NCI-H1048 (cell line): ENCODE measurements at regions not wholly inside any gene's neighbourhood (a gene's known extent, or its start where the extent isn't known, plus 50 kb on each side); places are given as distances from the start of the nearest gene placed in this dataset.
"Not testable (repeated sequence)": the region's sequence is repeated elsewhere in the genome, so short reads cannot be mapped to it uniquely, and the experiment has no call there.

Source experiments
- DNase-seq: peaks from one replicate; lab custom pipeline; 2025; lab: John Stamatoyannopoulos, UW

DNA sequence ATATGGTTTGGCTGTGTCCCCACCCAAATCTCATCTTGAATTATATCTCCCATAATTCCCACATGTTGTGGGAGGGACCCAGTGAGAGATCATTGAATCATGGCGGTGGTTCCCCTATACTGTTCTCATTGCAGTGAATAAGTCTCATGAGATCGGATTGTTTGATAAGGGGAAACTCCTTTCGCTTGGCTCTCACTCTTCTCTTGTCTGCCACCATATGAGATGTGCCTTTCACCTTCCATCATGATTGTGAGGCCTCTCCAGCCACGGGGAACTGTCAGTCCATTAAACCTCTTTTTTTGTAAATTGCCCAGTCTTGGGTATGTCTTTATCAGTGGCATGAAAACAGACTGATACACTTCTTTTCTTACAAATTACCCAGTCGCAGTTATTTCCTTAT is 417.6 kb upstream of the RUNX1 start:
- DNase-seq = not testable (repeated sequence)

- DNase-seq = no peak
Measured at GRCh38 chr21:35465741-35466140, 416.6 kb upstream of the RUNX1 start.

- DNase-seq = no peak
Measured at GRCh38 chr21:35461700-35462099, 412.6 kb upstream of the RUNX1 start.

DNA sequence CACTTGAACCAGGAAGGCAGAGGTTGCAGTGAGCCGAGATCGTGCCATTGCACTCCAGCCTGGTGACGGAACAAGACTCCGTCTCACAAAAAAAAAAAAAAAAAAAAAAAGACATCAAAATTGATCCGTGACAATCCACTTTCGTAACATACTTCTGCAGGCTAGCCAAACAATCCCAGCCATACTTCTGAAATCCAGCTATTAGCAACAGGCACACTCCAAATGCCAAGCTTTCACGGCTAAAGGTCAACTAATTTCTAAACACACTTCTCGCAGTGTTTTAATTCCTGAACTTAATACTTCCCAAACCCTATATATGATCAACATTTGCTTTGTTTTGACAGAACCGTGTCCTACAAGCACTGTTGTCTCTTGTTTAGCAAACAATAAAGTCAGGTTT is 411.3 kb upstream of the RUNX1 start:
- no peak for DNase-seq

DNA sequence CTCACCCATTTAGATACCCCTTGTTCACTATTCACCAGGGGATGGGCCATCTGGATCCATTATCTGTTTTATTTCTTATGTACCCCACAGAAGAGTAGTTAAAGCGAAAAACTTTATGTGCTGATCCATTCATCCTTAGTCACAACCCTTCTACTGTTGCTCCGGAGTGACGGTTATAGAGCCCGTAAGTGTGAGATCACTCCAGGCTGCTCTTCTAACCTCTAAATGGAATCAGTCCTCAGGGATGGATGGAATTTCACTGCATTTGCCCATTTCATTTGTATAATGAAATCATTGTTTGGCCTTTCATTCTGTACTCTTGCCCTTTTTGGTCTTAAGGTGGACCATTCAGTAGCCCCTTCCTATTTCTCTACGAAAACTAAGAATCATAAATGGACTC is 409.3 kb upstream of the RUNX1 start:
- no peak for DNase-seq

DNA sequence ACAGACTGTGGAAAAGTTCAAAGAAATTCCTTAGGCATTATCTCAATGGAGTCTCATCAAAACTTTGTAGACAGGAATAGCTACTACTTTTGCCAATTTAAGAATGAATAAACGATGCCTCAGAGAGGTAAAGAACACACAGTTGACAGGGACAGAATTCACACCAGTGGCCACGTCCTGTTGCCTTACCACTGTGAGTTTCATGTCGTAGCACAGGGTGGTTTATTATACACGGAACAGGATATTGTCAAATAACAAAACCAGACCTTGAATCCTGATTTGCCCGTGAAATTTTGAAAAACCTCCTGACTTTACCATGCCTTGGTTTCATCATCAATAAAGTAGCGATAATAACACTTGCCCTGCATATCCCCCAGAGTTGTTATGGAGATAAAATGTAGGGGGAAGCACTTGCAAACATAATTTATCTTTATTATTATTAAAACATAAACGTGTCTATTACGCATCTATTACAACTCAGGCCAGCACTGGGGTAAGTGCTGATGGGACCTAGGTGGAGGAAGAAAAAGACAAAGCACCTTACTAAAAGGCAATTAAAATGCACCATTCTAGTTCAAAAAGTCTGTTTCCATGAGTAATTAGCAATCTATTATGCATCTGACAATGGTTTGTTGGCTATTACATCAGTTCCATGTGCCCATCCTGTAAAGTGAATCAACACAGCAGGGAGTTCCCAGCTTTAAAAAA is 408.1 kb upstream of the RUNX1 start:
- DNase-seq = no peak

DNA sequence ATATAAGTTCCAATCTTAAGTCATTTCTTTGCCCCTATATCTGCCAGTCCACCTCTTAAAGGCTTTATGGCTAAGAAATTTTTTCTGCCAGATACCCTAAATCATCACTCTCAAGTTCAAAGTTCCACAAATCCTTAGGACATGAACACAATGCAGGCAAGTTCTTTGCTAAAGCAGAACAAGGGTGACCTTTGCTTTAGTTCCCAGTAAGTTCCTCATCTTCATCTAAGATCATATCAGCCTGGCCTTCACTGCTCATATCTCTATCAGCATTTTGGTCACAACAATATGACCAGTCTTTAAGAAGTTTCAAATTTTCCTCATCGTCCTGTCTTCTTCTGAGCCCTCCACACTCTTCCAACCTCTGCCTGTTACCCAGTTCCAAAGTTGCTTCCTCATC is 402.2 kb upstream of the RUNX1 start:
- no peak for DNase-seq

DNA sequence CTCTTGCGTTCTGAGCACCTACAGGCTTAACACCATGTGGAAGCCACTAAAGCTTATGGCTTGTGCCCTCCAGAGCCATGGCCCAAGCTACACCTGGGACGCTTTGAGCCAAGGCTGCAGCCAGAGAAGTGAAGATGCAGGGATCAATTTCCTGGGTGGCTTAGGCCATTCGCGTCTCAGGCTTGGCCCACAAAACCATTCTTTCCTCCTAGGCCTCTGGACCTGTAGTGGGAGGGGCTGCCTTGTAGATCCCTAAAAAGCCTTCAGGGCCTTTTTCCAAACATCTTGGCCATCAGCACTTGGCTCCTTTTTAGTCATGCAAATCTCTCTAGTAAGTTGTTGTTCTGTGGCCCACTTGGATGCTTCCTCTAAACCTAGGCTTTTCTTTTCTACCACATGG is 401.7 kb upstream of the RUNX1 start:
- DNase-seq = no peak

DNA sequence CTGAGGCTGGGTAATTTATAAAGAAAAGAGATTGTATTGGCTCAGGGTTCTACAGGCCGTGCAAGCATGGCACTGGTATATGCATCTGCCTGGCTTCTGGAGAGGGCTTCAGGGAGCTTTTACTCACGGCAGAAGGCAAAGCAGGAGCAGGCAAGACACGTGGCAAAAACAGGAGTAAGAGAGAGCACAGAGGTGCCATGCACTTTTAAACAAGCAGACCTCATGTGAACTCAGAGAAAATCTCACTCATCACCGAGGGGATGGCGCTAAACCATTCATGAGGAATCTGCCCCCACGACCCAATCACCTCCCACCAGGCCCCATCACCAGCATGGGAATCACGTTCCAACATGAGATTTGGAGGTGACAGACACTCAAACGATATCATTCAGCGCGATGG is 400.7 kb upstream of the RUNX1 start:
- no peak for DNase-seq

DNA sequence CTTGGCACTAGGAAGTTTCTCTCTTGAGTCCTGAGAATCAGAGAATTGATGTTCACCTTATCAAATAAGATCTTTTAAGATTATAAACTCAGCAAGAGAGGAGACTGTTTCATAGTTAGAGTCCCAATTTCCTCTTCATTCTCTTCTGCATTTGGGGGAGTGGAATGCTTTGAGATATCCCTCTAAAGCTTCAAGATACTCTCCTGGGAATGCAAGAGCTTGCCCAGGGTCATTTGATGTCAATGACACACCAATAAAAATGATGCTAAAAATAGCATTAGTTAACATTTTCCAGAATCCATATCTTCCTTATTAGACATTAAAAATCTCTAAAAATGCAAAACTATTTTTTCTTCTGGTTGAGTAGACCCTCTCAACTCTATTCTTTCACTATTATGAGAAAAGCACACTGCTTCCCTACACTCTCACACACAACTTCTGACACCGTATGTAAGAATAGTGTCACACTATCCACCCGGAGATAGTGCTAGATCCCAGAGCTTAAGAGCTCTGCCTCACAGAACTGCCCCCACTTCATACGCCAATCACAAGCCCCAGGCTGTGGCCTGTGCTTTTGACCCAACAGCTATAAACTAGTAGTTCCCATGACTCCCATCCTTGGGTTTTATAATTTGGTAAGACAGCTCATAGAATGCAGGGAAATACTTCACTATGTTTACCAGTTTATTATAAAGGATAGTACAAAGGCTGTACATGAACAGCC is 399.9 kb upstream of the RUNX1 start:
- DNase-seq = no peak

DNA sequence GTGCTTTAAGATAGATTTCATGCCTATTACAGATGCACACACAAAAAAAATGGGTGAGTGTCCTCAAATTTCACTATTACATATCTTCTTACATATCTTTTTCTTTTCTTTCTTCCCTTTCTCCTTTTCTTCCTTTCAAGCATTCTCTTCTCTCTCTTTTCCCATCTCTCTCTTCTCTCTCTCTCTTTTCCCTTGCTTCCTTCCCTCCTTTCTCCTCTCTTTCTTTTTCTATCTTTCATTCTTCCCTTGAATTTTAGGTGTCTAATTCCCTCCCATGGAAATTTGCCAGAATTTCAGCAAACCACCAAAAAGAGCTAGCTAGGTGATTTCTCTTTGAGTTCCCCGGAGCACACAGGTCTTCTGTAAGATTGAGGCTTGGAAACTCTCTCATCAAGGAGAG is 395.3 kb upstream of the RUNX1 start:
- no peak for DNase-seq

GRCh38 chr21:35441868-35442582 is 392.9 kb upstream of the RUNX1 start:
- no peak for DNase-seq

GRCh38 chr21:35438643-35439404 is 389.7 kb upstream of the RUNX1 start:
- no peak for DNase-seq

GRCh38 chr21:35437941-35438340 is 388.8 kb upstream of the RUNX1 start:
- no peak for DNase-seq

DNA sequence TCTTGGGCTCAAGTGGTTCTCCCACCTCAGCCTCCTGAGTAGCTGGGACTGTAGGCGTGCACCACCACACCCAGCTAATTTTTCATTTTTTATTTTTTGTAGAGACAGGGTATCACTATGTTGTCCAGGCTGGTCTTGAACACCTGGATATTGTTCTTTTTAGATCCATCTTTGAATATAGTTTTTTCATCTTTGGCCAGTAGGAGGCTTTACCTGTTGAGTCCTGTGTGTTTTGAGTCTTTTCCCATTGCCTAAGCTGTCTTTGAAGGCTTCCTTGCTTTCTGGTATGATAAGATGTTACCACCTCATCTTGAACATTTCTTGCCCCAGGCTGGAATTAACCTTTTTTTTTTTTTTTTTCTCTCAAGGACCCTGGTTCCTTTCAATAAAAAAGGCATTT is 387.8 kb upstream of the RUNX1 start:
- DNase-seq = no peak

GRCh38 chr21:35432601-35433000 is 383.5 kb upstream of the RUNX1 start:
- not testable (repeated sequence) for DNase-seq

DNA sequence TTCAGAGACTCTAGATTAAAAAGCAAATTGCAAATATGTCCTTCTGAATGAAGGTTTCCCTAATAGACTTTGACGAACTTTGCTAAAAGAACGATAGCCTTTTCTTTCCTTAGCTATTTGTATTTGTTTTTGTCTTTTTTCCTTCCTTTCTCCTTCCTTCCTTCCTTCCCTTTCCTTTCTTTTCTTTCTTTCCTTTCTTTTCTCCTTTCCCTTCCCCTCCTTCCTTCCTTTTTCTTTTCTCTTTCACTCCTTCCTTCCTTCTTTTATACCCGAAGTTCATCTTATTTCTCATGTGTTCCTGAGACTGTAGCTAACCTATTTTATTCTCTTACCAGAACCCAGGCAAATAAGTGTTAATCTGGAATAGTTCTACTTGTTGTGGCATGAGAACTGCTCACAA is 381.2 kb upstream of the RUNX1 start:
- DNase-seq = no peak

GRCh38 chr21:35428937-35429336 is 379.8 kb upstream of the RUNX1 start:
- no peak for DNase-seq

GRCh38 chr21:35428489-35428888 is 379.4 kb upstream of the RUNX1 start:
- DNase-seq = no peak

- no peak for DNase-seq
Measured at GRCh38 chr21:35428001-35428320, 378.9 kb upstream of the RUNX1 start.

DNA sequence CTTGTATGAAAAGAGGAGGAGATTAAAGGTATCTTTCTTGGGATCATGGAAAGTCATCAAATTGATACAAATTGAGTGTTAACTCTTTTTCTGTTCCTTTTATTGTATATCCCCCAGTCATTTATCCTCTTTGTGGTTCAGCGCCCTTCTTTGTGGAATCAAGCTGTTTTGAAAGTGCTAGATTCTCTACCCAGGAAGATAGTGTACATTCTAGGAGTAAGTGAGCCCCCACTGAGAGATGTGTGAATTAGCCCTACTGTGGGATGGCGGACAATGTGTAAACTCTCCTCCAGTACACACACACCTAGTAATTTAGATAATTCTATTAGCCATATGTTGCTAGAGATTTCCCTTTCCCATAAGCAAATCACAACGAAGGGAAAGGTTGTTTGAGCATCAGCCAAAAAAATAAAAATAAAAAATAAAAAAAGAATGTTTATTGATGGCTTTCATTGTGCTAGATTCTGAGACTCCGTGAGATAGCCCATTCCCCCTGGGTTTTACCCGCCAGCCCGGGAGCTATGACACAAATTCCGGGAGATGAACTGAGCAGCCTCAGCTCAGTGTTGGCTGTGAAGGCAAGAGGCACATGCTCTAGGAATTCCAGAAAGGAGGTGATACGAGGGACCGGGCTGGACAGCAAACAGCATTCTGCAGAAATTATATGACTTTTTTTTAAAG is 378.4 kb upstream of the RUNX1 start:
- no peak for DNase-seq

DNA sequence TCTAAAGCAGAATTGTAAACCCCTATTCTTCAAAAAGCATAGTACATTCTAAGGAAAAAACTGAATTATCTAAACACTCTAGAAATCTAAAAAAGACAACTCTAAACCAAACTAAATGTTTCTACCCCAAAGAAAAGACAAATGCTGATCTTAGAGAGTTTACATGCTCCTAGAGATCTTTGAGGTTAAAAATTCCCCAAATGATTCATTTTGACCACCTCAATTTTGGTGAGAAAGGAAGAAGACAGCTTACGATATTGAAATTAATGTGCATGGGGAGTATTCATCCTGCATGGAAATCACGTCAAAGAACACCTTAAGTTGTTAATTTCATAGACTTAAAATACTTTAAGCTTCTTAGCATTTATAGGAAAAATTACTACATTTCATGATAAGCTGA is 377.8 kb upstream of the RUNX1 start:
- DNase-seq = no peak
